ENCODE measurements at regions not wholly inside any gene's neighbourhood (a gene's known extent, or its start where the extent isn't known, plus 50 kb on each side); places are given as distances from the start of the nearest gene placed in this dataset.
"Not testable (repeated sequence)": the region's sequence is repeated elsewhere in the genome, so short reads cannot be mapped to it uniquely, and the experiment has no call there.

DNA sequence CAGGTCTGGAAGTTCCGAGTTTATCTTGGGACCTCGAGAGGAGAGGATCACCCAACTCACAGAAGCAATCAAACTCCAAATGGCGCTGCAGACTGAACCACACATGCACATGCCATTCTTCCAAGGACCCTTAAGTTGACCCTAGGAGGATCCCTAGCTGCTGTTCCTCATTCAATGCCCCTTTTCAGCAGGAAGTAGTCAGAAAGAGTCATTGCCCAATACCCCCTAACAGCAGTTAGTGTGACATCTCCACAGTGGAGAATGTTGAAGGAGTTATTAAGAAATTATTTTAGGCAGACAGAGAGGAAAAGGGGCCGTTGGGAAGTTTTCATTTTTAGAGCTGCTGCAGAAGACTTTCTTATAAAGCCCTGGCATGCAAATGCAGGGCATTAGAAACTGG, 229.9 kb upstream of the DAB2 start:
- DNase-seq (ENCODE audit: low read depth in 2 of 2), result no peak

DNA sequence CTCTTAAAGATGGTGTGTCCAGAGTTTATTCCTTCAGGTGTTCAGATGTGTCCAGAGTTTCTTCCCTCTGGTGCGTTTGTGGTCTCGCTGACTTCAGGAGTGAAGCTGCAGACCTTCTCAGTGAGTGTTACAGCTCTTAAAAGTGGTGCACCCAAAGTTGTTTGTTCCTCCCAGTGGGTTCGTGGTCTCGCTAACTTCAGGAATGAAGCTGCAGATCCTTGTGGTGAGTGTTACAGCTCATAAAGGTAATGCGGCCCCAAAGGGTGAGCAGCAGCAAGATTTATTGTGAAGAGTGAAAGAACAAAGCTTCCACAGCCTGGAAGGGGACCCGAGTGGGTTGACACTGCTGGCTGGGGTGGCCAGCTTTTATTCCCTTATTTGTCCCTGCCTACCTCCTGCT, 227.7 kb upstream of the DAB2 start:
- DNase-seq (ENCODE audit: low read depth in 2 of 2), result not testable (repeated sequence)

DNA sequence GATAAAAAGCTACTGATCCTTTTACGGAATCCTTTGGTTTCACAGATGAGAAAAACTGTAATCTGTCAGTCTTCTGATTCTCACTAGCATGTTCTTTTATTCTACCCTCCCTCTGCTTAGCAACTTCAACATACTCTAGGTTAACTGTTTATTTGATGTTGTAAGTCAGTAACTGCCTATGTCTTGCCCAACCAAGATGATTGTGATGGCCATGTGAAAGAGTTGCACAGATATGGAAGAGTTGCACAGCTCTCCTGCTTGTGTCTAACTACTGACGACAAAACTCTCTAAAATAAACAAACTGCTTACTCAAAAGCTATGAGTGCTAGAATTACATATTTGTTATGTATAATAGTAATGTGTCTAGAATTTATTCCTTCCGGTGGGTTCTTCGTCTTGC, 227.3 kb upstream of the DAB2 start:
- DNase-seq (ENCODE audit: low read depth in 2 of 2), result no peak

DNA sequence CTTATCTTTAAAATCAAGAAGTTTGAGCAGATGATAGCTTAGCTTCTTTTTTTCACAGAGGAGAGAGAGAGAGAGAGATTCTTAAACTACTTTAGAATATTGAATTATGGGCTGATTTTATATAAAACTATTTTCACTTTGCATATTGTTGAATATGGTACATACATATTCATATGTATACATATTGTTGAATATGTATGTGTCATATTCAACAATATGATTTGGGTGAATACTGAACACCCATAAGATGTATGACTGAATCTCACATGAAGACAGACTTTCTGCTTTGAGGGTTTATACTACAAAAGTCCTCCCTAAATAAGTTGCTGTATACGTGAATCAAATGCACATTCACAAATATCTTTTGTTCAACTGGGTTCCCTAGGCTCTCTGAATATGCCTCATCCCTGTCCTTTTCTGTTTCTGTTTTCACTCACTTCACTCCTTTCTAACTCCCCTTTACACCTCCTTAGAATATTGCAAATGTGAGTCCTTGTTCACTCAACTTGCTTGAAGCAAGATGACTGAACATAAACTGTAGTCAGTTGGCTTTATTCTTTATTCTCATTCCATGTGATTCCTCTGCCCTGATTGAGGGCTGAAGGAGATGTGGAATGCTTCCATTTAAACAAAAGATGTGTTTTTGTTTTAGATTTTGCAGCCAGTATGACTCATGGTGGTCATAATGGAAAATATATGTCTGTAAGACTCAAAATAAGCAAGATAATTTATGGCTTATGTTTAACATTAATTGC, 225.4 kb upstream of the DAB2 start:
- DNase-seq (ENCODE audit: low read depth in 2 of 2), result no peak

DNA sequence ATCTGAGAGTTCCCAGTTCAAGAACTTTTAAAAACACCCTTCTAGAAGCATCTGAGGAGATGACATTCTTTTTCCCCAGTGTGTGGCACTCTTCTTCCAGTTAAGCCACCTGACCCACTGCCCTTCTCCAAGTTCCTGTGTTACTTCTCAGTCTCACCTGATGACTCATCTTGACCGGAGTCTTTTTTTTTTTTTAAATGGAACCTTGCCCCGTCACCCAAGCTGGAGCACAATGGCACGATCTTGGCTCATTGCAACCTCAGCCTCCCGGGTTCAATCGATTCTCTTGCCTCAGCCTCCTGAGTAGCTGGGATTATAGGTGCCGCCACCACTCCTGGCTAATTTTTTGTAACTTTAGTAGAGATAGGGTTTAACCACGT, 224.1 kb upstream of the DAB2 start:
- DNase-seq (ENCODE audit: low read depth in 2 of 2), result no peak

DNA sequence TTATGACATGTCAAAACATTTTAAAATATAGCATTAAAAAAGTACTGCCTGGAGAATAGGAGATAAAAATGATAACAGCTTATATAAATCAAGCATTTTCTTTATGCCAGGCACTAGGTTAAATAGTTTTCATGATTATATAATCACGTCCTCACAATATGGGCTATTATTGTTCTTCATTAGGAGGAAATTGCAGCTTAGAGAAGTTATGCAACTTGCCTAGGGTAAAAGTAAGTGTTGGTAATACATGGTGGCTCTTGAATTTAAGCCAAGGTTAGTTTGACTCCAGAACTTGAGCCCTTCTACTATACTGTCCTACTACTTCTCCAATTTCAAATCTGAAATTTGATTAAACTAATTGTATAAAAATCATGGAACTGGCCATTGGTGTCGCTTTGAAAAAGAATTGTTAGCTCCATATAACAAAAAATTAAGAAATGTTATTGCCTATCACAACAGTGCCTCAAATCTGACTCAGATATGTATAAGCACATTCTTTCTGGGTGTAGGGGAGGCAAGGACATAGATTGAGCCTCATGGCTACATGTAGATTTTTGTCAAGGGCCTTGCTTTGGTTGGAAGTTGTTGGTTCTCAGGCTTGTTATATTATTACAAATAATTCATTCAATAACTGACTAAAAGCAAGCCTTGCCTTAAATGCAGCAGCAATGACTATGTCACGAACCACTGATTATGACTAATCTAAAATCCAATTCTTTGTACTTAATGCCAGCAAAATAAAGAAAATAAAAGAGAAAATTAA, 223.5 kb upstream of the DAB2 start:
- DNase-seq (ENCODE audit: low read depth in 2 of 2), result no peak

DNA sequence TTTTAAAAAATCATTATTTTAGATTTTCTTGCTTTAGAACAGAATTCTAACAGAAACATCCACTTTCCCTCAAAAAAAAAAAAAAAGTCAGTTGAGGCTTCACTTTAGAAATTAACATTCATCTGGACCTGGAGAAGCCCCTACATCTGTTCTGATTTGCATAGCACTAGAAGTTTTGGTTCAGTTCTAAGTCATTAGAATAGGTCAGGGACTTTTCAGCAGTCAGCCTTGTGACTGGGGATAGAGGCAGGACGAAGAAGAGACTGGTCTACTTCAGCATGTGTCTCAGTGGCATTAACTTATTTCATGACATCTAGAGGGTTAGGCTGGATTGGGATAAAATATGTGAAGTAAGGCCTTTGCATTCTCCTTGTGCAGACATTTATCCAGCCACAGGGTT, 215.8 kb upstream of the DAB2 start:
- DNase-seq (ENCODE audit: low read depth in 2 of 2), result no peak

DNA sequence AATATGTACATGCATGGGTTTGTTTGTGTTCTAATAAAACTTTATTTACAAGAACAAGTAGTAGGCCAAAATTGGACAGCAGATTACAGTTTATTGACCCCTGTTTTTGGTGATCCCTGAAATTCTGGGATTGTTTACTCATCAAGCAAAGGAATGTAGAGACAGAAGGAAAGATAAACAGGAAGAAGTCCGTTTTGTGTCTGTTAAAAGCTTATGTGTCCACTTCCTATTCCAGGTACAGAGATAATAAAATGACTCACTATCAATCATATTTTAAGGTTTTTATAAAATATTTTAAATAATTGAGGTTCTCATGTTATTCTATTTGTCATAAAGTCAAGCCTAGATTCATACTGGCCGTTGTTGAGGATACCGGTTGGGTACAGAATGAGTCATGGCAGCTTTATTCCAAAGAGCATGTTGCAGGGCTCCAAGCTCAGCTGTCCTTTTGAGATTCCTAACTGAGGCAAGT, 214.9 kb upstream of the DAB2 start:
- no peak for DNase-seq (ENCODE audit: low read depth in 2 of 2)

DNA sequence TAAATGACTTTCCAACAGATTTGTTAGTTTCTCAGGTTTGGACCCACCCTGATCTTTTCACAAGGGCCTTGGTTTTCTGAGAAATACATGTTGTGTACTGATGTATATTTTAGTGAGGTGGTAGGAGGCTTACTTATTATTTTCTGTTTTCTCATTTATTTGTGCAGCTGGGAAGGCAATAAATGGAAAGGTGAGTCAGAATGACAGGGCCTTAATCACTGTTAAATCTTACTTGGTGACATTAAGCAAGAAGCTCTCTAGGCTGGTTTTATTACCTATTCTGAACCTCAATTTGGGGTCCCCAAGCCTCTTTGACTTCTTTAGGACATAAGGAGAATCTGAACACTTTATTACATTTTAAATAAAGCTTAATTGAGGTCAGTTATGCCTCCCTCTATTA, 214.0 kb upstream of the DAB2 start:
- no peak for DNase-seq (ENCODE audit: low read depth in 2 of 2)

DNA sequence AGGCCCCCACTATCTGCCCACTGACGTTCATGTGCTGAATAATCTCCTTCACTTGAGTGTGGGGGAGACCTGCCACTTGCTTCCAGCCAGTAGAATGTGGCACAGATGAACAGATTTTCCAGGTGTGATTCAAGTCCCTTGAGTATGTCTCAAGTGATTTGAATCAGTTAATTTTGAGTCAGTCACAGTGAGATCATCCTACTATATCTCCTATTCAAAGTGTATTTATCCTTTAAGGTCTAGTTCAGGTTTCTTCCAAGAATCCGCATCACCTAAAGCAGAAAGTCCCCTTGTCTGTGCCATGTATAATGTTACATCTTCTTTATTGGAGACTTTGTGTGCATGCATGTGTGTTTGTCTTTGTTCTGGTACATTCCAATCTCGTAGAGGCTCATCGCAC, 208.3 kb upstream of the DAB2 start:
- no peak for DNase-seq (ENCODE audit: low read depth in 2 of 2)

DNA sequence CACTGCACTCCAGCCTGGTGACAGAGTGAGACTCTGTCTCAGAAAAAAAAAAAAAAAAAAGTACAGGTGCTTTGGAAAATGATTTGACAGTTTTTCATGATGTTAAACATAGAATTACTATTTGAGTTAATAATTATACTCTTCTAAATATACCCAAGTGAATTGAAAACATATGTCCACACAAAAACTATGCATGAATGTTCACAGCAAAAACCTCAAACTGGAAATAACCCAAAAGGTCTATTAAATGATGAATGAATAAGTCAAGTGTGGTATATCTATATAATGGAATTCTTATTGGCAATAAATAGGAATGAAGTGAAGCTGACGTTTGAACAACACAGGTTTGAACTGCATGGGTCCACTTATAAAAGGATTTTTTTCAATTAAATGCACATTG, 207.2 kb upstream of the DAB2 start:
- DNase-seq (ENCODE audit: low read depth in 2 of 2), result no peak

DNA sequence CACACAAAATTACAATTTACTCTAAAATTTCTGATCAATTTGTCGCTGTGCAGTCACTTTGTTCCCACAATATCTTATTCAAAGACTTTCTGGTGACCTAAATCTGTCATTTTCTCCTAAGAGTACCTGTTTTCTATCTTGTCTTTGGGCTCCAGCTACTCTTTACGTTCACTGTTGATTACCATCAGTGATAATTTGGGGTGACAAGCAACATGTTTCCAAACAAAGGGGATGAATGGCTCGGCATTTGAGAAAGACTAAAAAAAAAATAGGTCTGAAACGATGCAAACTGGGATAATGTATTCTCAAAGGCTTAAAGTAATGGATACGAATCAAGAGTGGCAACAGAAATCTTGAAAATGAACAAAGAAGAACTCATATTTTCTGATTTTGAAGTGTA, 205.2 kb upstream of the DAB2 start:
- DNase-seq (ENCODE audit: low read depth in 2 of 2), result no peak

DNA sequence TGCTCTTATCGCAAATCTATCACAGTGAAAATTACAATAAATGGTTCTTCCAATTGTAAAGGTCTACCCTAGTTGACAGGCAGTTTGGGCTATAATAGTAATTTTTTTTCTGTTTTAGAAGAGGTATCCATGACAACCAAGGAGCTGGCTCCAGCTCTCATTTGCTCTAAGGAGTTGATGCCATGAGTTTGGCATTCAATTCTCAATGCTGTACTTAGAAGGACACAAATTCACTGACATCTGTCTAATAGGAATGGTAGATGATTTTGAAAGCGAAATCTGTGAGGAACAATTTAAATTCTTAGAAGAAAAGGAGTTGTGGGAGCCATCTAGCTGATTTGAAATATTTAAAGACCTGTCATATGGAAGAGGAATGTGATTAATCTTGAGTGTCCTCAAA, 203.6 kb upstream of the DAB2 start:
- no peak for DNase-seq (ENCODE audit: low read depth in 2 of 2)

DNA sequence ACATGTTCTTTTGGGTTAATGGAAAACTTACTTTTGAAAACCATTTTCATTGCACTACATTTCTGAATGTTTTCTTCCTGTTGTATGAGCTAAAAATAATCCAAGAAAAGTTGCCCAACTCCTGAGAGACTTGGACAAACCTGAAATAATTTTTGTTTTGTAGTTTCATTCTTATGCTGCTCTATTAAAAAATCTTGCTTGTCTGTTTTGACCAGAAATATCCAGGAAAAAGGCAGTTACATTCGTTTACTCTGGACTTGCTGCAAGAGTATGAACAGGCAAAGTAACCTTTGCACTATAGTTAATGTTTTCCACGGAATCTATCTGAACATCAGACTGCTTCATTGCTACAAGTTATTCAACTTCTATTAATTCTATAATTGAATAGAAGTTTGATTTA, 200.1 kb upstream of the DAB2 start:
- DNase-seq (ENCODE audit: low read depth in 2 of 2), result no peak

DNA sequence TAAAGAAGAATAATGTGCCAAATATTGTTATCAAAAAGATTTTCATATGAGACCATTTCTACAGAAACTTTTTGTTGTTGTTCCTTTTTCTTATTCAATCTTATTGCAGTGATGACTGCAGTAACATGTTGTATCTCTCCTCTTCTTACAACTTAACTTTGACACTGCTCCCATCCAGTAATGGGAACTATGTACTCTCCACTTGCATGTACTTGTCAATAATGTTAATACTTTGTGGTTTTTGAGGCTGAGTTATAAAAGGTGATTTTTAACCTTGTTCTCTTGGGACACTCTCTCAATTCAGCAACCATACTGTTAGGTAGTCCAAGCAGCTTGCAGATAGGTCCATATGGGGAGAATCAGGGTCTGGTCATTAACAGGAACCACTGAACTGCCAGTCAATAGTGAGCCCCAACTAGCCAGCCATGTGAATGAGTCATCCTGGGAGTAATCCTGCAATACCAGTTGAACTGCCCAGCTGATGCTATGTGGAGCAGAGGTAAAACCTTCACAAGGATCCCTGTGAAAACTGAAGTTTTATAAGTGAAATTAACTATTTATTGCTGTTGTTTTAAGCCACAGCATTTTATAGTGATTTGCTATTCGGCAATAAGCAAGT, 199.6 kb upstream of the DAB2 start:
- DNase-seq (ENCODE audit: low read depth in 2 of 2), result no peak

DNA sequence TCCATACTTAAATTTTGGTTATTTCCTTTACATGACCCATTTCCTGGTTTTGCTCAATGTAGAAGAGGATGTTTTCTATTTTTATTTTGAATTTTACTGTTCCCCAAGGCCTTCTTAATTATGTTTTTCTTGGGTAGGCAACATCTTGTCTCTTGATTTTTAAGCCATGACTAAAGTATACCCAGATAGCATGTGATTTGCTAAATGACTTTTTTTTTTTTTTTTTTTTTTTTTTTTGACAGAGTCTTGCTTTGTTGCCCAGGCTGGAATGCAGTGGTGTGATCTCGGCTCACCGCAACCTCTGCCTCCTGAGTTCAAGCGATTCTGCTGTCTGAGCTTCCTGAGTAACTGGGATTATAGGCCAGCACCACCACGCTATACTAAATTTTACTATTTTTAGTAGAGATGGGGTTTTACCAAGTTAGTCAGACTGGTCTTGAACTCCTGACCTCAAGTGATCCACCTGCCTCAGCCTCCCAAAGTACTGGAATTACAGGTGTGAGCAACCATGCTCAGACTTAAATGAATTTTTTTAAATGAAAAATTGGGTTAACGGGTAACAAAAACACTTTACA, 198.6 kb upstream of the DAB2 start:
- DNase-seq (ENCODE audit: low read depth in 2 of 2), result no peak

DNA sequence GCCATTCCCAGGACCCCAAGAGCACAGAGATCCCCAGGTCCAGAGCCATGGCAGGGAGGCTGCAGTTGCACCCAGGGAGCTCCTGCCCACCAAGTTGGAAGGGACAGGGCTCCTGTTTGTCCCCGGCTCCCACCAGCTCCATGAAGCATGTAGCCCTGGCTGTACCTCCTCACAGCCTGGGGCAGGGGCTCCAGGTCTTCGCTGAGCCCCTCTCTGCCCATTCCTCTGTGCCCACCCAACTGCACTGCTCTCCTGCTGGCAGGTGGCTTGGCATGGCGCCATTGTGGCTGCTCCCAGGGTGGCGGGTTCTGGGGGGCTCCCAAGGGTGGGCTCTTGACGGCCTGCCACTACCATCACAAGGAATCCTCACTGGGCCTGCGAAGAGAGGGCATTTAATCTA, 197.5 kb upstream of the DAB2 start:
- DNase-seq (ENCODE audit: low read depth in 2 of 2), result no peak

DNA sequence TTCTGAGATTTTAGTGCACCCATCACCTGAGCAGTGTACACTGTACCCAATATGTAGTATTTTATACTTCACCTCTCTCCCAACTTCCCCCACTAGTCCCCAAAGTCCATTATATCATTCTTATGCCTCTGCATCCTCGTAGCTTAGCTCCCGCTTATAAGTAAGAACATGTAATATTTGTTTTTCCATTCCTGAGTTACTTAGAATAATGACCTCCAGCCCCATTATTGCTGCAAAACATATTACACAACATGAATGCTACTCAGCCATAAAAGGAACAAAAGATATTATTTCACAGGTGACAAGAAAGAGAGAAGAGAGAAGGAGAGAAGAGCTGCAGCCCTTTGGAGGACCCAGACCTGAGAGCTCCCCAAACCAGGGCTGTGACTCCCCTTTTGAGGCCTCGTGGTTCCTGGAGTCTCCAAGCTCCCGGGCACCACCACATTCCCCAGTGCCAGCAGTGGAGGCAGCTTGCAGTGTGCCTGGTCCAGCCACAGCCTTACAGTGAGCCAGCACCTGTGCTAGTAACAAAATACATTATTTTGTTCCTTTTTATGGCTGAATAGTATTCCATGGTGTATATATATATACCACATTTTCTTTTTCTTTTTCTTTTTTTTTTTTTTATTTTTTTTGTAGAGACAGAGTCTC, 194.5 kb upstream of the DAB2 start:
- no peak for DNase-seq (ENCODE audit: low read depth in 2 of 2)

DNA sequence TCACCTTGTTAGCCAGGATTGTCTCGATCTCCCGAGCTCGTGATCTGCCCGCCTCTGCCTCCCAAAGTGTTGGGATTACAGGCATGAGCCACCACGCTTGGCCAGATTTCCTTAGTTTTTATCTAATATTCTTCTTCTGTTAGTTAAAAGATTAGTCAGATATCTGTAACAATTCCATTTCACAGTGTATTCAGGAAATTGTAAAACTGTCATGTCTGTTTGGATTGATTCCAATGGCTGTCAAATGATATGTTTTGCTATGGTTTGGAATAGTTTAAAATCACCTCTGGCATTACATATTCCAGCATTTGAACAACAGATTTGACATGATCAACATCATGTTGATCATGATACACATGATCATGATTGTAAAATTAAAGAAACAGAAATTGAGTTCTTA, 193.6 kb upstream of the DAB2 start:
- DNase-seq (ENCODE audit: low read depth in 2 of 2), result no peak

DNA sequence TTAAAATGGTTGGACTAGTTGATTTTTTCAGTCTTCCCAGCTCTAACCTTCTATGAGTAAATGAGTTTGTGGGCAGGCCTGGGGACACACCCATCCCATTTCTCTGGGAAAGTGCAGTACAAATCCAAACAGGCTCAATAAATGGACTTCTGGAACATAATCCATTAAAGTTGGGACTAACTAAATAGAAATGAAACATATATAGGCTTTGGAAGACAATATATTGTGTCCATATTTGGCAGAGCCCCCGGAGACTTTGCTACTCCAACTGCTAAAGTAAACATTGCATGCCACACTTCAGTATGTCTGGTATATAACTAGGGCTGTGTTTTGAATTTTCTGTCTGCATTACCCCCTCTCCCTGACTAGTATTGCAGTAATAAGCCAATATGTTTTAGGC, 191.4 kb upstream of the DAB2 start:
- DNase-seq (ENCODE audit: low read depth in 2 of 2), result no peak

DNA sequence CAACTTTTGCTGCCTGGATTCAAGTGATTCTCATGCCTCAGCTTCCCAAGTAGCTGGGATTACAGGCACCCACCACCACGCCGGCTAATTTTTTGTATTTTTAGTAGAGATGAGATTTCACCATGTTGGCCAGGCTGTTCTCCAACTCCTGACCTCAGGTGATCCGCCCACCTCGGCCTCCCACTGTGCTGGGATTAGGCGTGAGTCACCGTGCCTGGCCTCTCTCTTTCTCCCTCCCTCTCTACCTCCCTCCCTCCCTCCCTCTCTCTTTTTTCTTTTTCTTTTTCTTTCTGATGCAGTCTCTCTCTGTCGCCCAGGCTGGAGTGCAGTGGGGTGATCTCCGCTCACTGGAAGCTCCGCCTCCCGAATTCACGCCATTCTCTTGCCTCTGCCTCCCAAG, 186.3 kb upstream of the DAB2 start:
- DNase-seq (ENCODE audit: low read depth in 2 of 2), result not testable (repeated sequence)

DNA sequence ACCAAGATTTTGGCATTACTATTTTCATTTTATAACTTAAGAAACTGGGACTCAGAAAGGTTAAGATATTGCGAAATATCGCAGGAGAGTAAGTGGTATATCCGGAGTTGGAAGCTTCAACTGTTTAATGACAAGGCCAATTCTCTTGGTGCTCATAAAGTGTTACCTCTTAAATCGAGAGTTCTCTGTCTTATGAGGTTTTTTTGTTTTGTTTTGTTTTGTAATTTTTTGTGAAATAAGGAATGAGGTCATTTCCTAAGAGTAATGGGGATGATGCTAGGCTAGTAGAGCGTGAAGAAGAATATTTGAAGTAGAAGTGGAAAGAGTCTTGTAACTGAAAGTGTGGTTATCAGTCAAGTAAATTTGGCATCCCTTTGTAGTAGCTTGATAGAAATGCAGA, 183.2 kb upstream of the DAB2 start:
- no peak for DNase-seq (ENCODE audit: low read depth in 2 of 2)
